Prostate gland (tissue), 2 donors: ENCODE measurements at regions not wholly inside any gene's neighbourhood (a gene's known extent, or its start where the extent isn't known, plus 50 kb on each side); places are given as distances from the start of the nearest gene placed in this dataset.

Experiments
- CTCF ChIP-seq, 4 experiments: fragments of 200-600 bp in 2 of 4; fragments of 450-650 bp in 2 of 4; sonication (generic) in 2 of 4; IDR thresholded peaks; 1 replicate in 3 of 4; 2 replicates in 1 of 4; pipeline ENCODE4 v1.5.1; 2016 to 2019; ENCODE audit warnings: antibody characterized with exemption in 4 of 4, mild to moderate bottlenecking in 2 of 4, moderate library complexity in 2 of 4
- POLR2A ChIP-seq: fragments of 450-650 bp; IDR thresholded peaks from one replicate; pipeline ENCODE4 v1.6.1; 2016; ENCODE audit warnings: antibody characterized with exemption, mild to moderate bottlenecking
- POLR2AphosphoS5 ChIP-seq: sonication (generic); formaldehyde crosslinking; IDR thresholded peaks from one replicate; pipeline ENCODE4 v1.6.1; 2017; ENCODE audit warnings: antibody characterized with exemption

GRCh38 chr4:165588534-165589315 lies 209.9 kb downstream of the CPE start:
- TF ChIP-seq CTCF (IDR thresholded peaks at IDR 0.05) (no peak), POLR2A (no peak), POLR2AphosphoS5 (no peak)
